GM13977 (cell line): ENCODE measurements at regions not wholly inside any gene's neighbourhood (a gene's known extent, or its start where the extent isn't known, plus 50 kb on each side); places are given as distances from the start of the nearest gene placed in this dataset.

ENCODE experiments used
- DNase-seq: peaks from one replicate; pipeline ENCODE4 v3.0.0; 2012; ENCODE audit warnings: low spot score
- in situ Hi-C: fragments of 300-500 bp; cut with MboI; formaldehyde crosslinking; loops from one replicate; pipeline ENCODE4 v1.12.0; 2022; ENCODE audit warnings: low sequenced_read_pairs, low pct_unique_long_range_greater_than_20kb, mixed read lengths, inconsistent platforms; ENCODE audit not compliant: unreplicated experiment
- TF ChIP-seq, protein P1 (sequence below): IDR thresholded peaks from 2 replicates; pipeline ENCODE4 v1.5.1; 2012; ENCODE audit warnings: mild to moderate bottlenecking, control low read depth; ENCODE audit not compliant: insufficient read depth; ENCODE audit errors: extremely low read depth, missing control alignments

- DNase-seq, result no peak
- TF ChIP-seq, protein P1, sequence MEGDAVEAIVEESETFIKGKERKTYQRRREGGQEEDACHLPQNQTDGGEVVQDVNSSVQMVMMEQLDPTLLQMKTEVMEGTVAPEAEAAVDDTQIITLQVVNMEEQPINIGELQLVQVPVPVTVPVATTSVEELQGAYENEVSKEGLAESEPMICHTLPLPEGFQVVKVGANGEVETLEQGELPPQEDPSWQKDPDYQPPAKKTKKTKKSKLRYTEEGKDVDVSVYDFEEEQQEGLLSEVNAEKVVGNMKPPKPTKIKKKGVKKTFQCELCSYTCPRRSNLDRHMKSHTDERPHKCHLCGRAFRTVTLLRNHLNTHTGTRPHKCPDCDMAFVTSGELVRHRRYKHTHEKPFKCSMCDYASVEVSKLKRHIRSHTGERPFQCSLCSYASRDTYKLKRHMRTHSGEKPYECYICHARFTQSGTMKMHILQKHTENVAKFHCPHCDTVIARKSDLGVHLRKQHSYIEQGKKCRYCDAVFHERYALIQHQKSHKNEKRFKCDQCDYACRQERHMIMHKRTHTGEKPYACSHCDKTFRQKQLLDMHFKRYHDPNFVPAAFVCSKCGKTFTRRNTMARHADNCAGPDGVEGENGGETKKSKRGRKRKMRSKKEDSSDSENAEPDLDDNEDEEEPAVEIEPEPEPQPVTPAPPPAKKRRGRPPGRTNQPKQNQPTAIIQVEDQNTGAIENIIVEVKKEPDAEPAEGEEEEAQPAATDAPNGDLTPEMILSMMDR, result no peak
- in situ Hi-C loops, result no loop called here
Measured at GRCh38 chr3:94784274-94784673, 721.4 kb downstream of the NSUN3 start.

DNA sequence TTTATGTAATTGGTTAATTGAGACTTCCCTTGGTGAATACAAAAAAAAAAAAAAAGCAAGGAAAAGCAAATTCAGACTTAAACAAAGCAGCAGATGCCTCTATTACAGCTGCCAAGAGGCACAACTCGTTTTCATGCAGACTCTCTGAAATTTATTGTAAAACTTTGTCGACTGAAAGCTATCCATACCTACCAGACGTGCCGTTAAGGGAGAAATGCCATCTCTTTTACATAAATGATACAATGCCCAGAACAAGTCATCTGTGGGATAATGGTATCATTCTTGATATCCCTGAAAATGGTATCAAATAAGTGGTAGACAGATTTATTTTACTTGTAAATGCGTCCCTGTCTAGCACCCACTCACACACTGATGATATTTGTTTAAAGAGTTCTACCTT lies 724.2 kb downstream of the NSUN3 start:
- TF ChIP-seq, protein P1, result no peak
- in situ Hi-C loops, result no loop called here

GRCh38 chr3:94787734-94788270 lies 724.9 kb downstream of the NSUN3 start:
- TF ChIP-seq, protein P1, result no peak
- DNase-seq, result no peak
- in situ Hi-C loops, result no loop called here

More for the DNA sequence above, 724.2 kb downstream of the NSUN3 start:
- DNase-seq, result no peak

GRCh38 chr3:94794563-94794962 lies 731.7 kb downstream of the NSUN3 start:
- TF ChIP-seq, protein P1, result no peak
- DNase-seq, result no peak
- in situ Hi-C loops, result no loop called here

- TF ChIP-seq, protein P1, result no peak
- DNase-seq, result no peak
- in situ Hi-C loops, result no loop called here
Measured at GRCh38 chr3:94799420-94800060, 736.7 kb downstream of the NSUN3 start.

DNA sequence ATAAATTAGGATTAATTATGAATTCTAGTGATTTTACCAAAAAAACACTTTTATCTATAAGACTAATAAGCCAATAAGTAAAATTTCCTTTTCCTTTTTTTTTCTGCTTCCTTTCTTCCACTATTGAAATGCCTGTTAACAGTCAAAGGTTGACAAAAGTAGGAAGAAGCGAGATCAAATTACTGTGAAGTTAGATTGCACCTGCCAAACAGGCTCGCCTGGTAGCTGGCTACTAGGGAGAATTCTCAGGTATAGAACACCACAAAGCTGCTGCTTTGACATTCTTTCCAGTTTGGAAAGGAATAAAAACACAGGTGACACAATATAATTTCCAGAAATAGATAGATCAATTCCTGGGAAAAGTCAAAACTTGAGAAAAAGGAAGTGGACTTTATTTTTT lies 749.0 kb downstream of the NSUN3 start:
- TF ChIP-seq, protein P1, result no peak
- DNase-seq, result no peak
- in situ Hi-C loops, result no loop called here
